ENCODE measurements at regions not wholly inside any gene's neighbourhood (a gene's known extent, or its start where the extent isn't known, plus 50 kb on each side); places are given as distances from the start of the nearest gene placed in this dataset.
"Not testable (repeated sequence)": the region's sequence is repeated elsewhere in the genome, so short reads cannot be mapped to it uniquely, and the experiment has no call there.

DNA sequence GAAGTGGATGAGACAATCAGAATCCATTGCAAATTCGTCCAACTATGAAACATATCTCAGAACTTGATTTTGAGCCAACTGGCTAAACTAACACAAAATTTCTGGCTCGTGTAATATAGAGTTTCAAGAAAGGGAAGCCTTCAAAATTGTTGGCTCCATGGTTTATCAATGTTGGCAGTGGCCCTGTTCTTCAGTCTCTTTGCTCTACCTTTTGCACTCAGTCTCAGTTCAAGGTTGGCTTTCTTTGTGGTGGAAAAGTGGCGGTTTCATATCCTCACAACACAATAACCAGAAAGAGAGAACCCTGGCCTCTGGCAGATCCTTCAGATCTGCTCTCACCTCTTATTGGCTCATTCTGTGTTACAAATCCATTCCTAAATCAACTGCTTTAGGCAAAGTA lies 473.8 kb upstream of the API5 start:
- no peak for DNase-seq (ENCODE audit: low spot score)
- Mint-ChIP-seq H3K27me3 (ENCODE audit: low read depth) (no peaks in the 10 kb centered on the region), H3K4me1 (ENCODE audit: low read depth) (no peaks in the 10 kb centered on the region), H3K27ac (no peak overlapping the region), H3K9me3 (peaks cover 29% of the 10 kb centered on the region), H3K36me3 (ENCODE audit: low read depth) (no peaks in the 10 kb centered on the region), H3K4me3 (ENCODE audit: low read depth) (no peak overlapping the region)
- intact Hi-C loops (cut with micrococcal nuclease) = no loop called here

DNA sequence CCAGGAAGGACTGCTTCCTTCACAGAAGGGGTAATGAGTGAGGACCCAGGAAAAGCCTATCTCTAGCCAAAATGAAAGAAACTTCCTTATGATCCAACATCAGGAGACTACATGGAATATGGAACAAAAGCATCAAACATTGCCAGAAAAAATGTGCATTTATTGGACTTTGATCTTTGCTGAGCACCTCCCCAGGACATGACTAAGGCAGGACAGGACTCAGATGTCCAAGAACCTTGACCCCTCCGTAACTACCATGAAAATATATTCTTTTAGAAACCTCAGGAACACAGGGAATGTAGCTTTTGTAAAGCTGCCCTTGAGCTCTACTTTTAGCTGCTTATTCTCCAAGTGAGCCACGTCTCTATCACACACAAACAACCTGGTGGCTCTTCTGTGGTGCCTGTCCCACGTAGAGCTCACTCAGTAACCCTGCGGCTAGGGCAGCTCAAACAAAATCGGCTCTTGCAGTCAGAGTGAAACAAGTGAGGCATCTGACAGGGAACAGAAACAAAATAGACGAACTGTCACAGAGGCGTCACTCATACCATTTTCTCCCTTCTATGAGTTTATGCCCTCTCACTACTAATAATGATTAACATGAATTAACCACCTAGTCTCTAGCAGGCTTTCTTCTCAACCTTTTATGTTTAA lies 471.5 kb upstream of the API5 start:
- no peak for DNase-seq (ENCODE audit: low spot score)
- Mint-ChIP-seq H3K4me3 (ENCODE audit: low read depth) (no peak overlapping the region), H3K27ac (no peak overlapping the region), H3K9me3 (peaks cover 29% of the 10 kb centered on the region), H3K36me3 (ENCODE audit: low read depth) (no peaks in the 10 kb centered on the region), H3K4me1 (ENCODE audit: low read depth) (no peaks in the 10 kb centered on the region), H3K27me3 (ENCODE audit: low read depth) (no peaks in the 10 kb centered on the region)
- intact Hi-C loops (cut with micrococcal nuclease) = no loop called here

DNA sequence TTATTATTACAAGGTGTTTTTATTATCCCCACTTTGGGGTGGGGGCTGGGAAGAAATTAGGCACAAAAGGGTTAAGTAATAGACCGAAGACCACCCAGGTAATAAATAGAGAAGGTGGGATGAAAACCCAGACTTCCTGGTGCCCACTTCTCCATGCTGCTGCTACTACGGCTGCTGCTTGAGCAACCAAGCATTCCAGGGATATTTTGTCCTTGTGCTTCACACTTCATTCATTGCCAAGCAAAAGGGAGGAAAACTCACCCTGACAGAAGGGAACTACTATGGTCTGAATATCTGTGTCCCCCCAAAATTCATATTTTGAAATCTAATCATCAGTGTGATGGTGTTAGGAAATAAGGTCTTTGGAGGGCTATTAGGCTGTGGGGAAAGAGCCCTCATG lies 470.9 kb upstream of the API5 start:
- Mint-ChIP-seq H3K4me1 (ENCODE audit: low read depth) (no peaks in the 10 kb centered on the region), H3K27ac (no peak overlapping the region), H3K4me3 (ENCODE audit: low read depth) (no peak overlapping the region), H3K36me3 (ENCODE audit: low read depth) (no peaks in the 10 kb centered on the region), H3K9me3 (peaks cover 27% of the 10 kb centered on the region), H3K27me3 (ENCODE audit: low read depth) (no peaks in the 10 kb centered on the region)
- intact Hi-C loops (cut with micrococcal nuclease) = no loop called here
- DNase-seq (ENCODE audit: low spot score) = no peak

DNA sequence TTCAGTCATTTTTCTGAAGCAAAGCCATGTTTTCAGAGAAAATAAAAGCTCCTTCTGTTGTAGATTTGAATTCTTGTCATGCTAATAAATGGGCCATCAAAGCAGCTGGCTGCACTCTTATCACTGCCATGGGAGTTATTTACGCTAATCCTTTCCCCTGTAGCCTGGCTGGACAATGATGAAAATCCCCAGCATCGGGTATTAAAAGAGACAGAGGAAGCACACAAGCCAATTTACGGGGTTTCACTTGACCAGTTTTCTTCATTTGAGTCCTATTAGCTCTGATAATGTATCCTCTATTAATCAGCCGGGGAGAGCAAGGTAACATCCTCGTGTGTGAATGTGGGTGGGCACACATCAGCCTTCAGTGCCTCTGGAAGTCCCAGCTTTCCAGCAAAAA lies 470.2 kb upstream of the API5 start:
- Mint-ChIP-seq H3K4me1 (ENCODE audit: low read depth) (no peaks in the 10 kb centered on the region), H3K4me3 (ENCODE audit: low read depth) (no peak overlapping the region), H3K27me3 (ENCODE audit: low read depth) (no peaks in the 10 kb centered on the region), H3K9me3 (peaks cover 24% of the 10 kb centered on the region), H3K27ac (no peak overlapping the region), H3K36me3 (ENCODE audit: low read depth) (no peaks in the 10 kb centered on the region)
- intact Hi-C loops (cut with micrococcal nuclease) = no loop called here
- DNase-seq (ENCODE audit: low spot score) = no peak

DNA sequence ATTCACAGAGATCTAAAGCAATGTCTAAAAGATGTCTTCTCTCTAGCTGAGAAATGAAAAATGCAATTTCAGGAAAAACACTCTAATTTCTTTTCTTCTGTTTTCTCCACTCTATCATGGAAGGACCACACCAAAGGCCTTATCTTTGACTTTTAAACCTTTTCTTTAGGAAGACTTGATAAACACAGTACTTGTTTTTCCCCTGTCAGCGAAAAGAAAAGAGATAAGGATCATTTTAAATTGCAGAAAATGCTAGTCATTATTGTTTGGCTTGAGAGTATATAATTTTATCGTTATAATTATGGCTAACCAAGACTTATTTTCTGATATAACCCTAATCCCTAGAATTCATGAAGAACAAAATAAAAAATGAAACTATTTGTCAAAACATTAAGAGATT lies 462.4 kb upstream of the API5 start:
- no peaks in the 10 kb centered on the region for H3K36me3 Mint-ChIP-seq (ENCODE audit: low read depth)
- peaks cover 3% of the 10 kb centered on the region for H3K9me3 Mint-ChIP-seq
- no peak overlapping the region for H3K27ac Mint-ChIP-seq
- DNase-seq (ENCODE audit: low spot score) = no peak
- H3K4me1 Mint-ChIP-seq (ENCODE audit: low read depth) = no peaks in the 10 kb centered on the region
- no peak overlapping the region for H3K4me3 Mint-ChIP-seq (ENCODE audit: low read depth)
- no peaks in the 10 kb centered on the region for H3K27me3 Mint-ChIP-seq (ENCODE audit: low read depth)
- intact Hi-C loops (cut with micrococcal nuclease) = no loop called here

DNA sequence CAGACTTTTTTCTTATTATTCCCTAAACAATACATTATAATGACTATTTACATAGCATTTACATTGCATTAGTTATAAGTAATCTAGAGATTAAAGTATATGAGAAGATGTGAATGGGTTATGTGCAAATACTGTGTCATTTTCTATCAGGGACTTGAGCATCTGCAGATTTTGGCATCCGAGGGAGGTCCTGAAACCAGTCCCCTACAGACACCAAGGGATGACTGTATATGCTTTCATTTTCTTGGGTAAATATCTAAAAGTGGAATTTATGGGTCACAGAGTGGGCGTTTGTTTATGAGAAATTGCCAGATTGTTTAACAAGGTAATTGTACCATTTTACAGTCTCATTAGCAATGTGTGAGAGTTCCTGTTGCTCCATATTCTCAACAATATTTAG lies 454.5 kb upstream of the API5 start:
- H3K4me1 Mint-ChIP-seq (ENCODE audit: low read depth) = no peaks in the 10 kb centered on the region
- H3K27me3 Mint-ChIP-seq (ENCODE audit: low read depth) = no peaks in the 10 kb centered on the region
- no peak overlapping the region for H3K27ac Mint-ChIP-seq
- peaks cover 3% of the 10 kb centered on the region for H3K9me3 Mint-ChIP-seq
- DNase-seq (ENCODE audit: low spot score) = no peak
- H3K36me3 Mint-ChIP-seq (ENCODE audit: low read depth) = no peaks in the 10 kb centered on the region
- intact Hi-C loops (cut with micrococcal nuclease) = no loop called here
- no peak overlapping the region for H3K4me3 Mint-ChIP-seq (ENCODE audit: low read depth)

DNA sequence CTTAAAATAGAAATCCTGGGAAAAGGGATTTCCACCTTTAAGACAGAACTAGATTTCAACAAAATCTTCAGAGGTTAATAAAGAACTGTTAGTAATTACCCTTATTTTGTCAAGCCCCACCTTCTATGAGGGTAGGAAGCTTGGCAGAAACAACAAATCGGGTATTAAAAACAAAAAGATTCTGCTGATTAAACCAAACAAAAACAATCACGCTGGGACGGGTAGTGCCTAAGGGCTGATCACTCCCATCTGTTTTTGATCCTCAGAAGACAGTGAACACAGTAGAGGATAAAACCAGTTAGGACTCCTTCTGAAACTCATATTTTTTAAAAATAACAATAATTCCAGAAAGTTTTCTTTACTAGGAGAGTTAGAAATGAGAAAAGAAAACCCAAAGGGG lies 441.3 kb upstream of the API5 start:
- Mint-ChIP-seq H3K4me3 (ENCODE audit: low read depth) (no peak overlapping the region), H3K9me3 (peaks cover 24% of the 10 kb centered on the region), H3K27ac (no peak overlapping the region), H3K36me3 (ENCODE audit: low read depth) (no peaks in the 10 kb centered on the region), H3K27me3 (ENCODE audit: low read depth) (no peaks in the 10 kb centered on the region), H3K4me1 (ENCODE audit: low read depth) (no peaks in the 10 kb centered on the region)
- no peak for DNase-seq (ENCODE audit: low spot score)
- intact Hi-C loops (cut with micrococcal nuclease) = no loop called here

DNA sequence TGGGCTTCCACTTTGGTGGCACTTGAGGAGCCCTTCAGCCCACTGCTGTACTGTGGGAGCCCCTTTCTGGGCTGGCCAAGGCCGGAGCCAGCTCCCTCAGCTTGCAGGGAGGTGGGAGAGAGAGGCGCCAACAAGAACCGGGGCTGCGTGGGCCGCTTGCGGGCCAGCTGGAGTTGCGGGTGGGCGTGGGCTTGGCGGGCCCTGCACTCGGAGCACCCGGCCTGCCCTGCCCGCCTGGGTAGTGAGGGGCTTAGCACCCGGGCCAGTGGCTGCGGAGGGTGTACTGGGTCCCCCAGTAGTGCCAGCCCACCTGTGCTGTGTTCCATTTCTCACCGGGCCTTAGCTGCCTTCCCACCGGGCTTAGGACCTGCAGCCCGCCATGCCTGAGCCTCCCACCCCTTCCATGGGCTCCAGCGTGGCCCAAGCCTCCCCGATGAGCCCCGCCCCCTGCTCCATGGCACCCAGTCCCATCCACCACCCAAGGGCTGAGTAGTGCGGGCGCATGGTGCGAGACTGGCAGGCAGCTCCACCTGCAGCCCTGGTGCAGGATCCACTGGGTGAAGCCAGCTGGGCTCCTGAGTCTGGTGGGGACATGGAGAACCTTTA lies 437.9 kb upstream of the API5 start:
- intact Hi-C loops (cut with micrococcal nuclease); H3K4me1 Mint-ChIP-seq (ENCODE audit: low read depth); H3K36me3 Mint-ChIP-seq (ENCODE audit: low read depth); H3K27ac Mint-ChIP-seq; H3K4me3 Mint-ChIP-seq (ENCODE audit: low read depth); DNase-seq (ENCODE audit: low spot score); H3K27me3 Mint-ChIP-seq (ENCODE audit: low read depth): not testable (repeated sequence)
- H3K9me3 Mint-ChIP-seq = peaks cover 28% of the 10 kb centered on the region

DNA sequence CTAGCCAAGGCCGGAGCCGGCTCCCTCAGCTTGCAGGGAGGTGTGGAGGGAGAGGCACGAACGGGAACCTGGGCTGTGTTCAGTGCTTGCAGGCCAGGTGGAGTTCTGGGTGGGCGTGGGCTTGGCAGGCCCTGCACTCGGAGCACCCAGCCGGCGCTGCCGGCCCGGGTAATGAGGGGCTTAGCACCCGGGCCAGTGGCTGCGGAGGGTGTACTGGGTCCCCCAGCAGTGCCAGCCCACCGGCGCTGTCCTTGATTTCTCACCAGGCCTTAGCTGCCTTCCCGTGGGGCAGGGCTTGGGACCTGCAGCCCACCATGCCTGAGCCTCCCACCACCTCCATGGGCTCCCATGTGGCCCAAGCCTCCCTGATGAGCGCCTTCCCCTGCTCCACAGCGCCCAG lies 430.5 kb upstream of the API5 start:
- DNase-seq (ENCODE audit: low spot score); H3K36me3 Mint-ChIP-seq (ENCODE audit: low read depth); H3K4me3 Mint-ChIP-seq (ENCODE audit: low read depth); H3K27ac Mint-ChIP-seq; H3K27me3 Mint-ChIP-seq (ENCODE audit: low read depth); H3K4me1 Mint-ChIP-seq (ENCODE audit: low read depth); intact Hi-C loops (cut with micrococcal nuclease): not testable (repeated sequence)
- peaks cover 34% of the 10 kb centered on the region for H3K9me3 Mint-ChIP-seq

DNA sequence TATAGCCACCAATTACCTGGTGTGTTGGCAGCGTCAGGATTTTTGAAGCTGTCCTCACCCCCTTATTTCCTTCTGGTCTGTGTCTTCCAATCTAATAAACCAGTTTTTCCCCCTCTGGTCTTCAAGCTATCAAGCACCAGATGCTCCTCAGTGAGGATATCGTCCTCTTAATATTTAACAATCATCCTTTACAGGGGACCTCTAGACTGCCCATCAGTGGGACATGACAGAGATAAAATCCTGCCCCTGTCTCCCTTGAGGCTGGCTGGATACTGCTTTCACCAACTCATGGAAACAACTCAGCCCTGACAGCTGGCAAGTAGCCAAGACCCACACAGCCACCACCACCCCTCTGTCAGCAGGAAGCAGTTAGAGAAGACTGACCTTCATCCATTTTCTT lies 421.0 kb upstream of the API5 start:
- intact Hi-C loops (cut with micrococcal nuclease) = no loop called here
- Mint-ChIP-seq H3K27ac (no peak overlapping the region), H3K4me3 (ENCODE audit: low read depth) (no peak overlapping the region), H3K36me3 (ENCODE audit: low read depth) (no peaks in the 10 kb centered on the region), H3K9me3 (peaks cover 7% of the 10 kb centered on the region), H3K4me1 (ENCODE audit: low read depth) (no peaks in the 10 kb centered on the region), H3K27me3 (ENCODE audit: low read depth) (no peaks in the 10 kb centered on the region)
- DNase-seq (ENCODE audit: low spot score) = no peak

DNA sequence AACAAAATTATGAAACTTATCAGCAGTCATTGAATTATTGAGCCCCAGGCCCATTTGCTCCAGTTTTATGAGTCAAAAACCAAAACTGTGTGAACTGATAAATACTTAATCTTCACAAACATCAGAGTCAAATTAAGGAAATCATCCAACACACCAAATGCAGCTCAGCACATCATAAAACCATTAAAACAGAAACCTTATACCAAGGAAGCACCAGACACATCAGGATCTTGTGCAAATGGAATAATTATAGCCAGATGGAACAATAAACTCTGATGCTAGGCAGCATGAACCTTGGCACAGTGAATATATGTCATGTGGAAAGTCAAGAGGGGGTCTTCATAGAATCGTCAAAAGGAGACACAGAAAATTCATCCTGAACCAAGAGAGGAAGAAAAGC lies 410.7 kb upstream of the API5 start:
- no peak for DNase-seq (ENCODE audit: low spot score)
- no peaks in the 10 kb centered on the region for H3K27me3 Mint-ChIP-seq (ENCODE audit: low read depth)
- H3K4me1 Mint-ChIP-seq (ENCODE audit: low read depth) = no peaks in the 10 kb centered on the region
- peaks cover 26% of the 10 kb centered on the region for H3K9me3 Mint-ChIP-seq
- intact Hi-C loops (cut with micrococcal nuclease) = no loop called here
- H3K4me3 Mint-ChIP-seq (ENCODE audit: low read depth) = no peak overlapping the region
- H3K36me3 Mint-ChIP-seq (ENCODE audit: low read depth) = no peaks in the 10 kb centered on the region
- H3K27ac Mint-ChIP-seq = no peak overlapping the region

DNA sequence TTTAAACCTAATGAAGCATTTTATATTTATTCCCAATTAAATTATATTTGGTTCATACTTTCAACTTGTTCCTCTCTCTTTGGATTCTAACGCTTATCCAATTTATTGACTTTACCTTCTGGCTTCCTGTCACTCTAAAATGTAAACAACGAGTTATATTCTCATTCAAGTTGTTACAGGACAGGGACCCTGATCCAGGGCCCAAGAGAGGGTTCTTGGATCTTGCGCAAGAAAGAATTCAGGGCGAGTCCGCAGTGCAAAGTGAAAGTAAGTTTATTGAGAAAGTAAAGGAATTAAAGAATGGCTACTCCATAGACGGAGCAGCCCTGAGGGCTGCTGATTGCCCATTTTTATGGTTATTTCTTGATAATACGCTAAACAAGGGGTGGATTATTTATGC lies 405.6 kb upstream of the API5 start:
- Mint-ChIP-seq H3K9me3 (peaks cover 37% of the 10 kb centered on the region), H3K4me1 (ENCODE audit: low read depth) (no peaks in the 10 kb centered on the region), H3K36me3 (ENCODE audit: low read depth) (no peaks in the 10 kb centered on the region), H3K27me3 (ENCODE audit: low read depth) (no peaks in the 10 kb centered on the region), H3K4me3 (ENCODE audit: low read depth) (no peak overlapping the region), H3K27ac (no peak overlapping the region)
- DNase-seq (ENCODE audit: low spot score) = no peak
- intact Hi-C loops (cut with micrococcal nuclease) = no loop called here

DNA sequence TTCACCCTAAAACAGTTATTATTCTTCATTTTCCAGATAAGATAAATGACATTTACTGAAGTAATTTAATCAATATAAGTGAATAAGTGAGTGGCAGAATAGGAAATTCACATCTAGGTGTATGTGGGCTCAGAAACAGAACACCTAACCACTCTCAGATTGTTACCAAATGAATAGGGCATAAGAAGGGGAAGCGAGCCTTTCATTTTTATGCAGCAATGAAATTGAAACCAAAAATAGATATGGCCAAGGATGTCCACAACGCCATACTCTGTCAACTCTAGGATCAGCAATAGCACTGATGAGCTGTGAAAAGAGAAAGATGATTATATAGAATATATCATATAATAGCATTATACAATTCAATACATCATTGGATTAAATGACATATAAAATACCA lies 398.1 kb upstream of the API5 start:
- Mint-ChIP-seq H3K36me3 (ENCODE audit: low read depth) (no peaks in the 10 kb centered on the region), H3K9me3 (peaks cover 43% of the 10 kb centered on the region), H3K27me3 (ENCODE audit: low read depth) (no peaks in the 10 kb centered on the region), H3K4me3 (ENCODE audit: low read depth) (no peak overlapping the region), H3K4me1 (ENCODE audit: low read depth) (no peaks in the 10 kb centered on the region), H3K27ac (no peak overlapping the region)
- no peak for DNase-seq (ENCODE audit: low spot score)
- intact Hi-C loops (cut with micrococcal nuclease) = no loop called here

DNA sequence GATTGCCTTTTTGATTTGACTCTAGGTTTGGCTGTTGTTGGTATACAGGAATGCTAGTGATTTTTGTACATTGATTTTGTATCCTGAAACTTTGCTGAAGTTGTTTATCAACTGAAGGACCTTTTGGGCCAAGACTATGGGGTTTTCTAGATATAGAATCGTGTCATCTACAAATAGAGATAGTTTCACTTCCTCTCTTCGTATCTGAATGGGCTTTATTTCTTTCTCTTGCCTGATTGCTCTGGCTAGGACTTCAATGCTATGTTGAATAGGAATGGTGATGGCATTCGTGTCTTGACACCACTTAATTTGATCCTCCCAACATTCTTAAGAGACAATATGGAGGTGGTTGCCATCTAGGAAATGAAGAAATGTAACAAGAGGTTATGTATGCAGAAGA lies 388.1 kb upstream of the API5 start:
- intact Hi-C loops (cut with micrococcal nuclease) = no loop called here
- DNase-seq (ENCODE audit: low spot score) = no peak
- no peak overlapping the region for H3K4me3 Mint-ChIP-seq (ENCODE audit: low read depth)

More for the DNA sequence above, 388.1 kb upstream of the API5 start:
- Mint-ChIP-seq H3K36me3 (ENCODE audit: low read depth) (no peaks in the 10 kb centered on the region), H3K9me3 (peaks cover 30% of the 10 kb centered on the region), H3K27me3 (ENCODE audit: low read depth) (no peaks in the 10 kb centered on the region), H3K4me1 (ENCODE audit: low read depth) (no peaks in the 10 kb centered on the region), H3K27ac (no peak overlapping the region)

Measured in activated T-helper 2 cell treated with anti-CD3 and anti-CD28 coated beads, Interferon-gamma antibody, Interleukin-2, Interleukin-4, amounts not matched to agents 10 μg/mL and 5 μg/mL and 100 μg/mL, durations not matched to agents 14 hours and 24 hours and 36 hours (primary cell).